IMR-90 (cell line): ENCODE measurements at regions not wholly inside any gene's neighbourhood (a gene's known extent, or its start where the extent isn't known, plus 50 kb on each side); places are given as distances from the start of the nearest gene placed in this dataset.

Experiments
- ATAC-seq: fragments of 200-7000 bp; cut with Tn5 transposase; 2 replicates; pipeline ENCODE4 v1.9.1; 2020; ENCODE audit warnings: low read depth, mild to moderate bottlenecking, moderate library complexity
- BruUV-seq: library from RNA; stranded (reverse); fragments of 400-500 nt; replicated peaks from 2 replicates; lab custom pipeline; 2021; lab: Mats Ljungman, UMichigan
- CTCF ChIA-PET: fragments of 300-600 bp; formaldehyde crosslinking; extraction: SDS; loops from one replicate; lab custom pipeline; 2021; ENCODE audit warnings: antibody characterized with exemption; lab: Yijun Ruan, JAX
- POLR2A ChIA-PET: fragments of 300-600 bp; sonication (Branson Sonifier 250); formaldehyde crosslinking; loops from one replicate; lab custom pipeline; 2022; ENCODE audit warnings: antibody characterized with exemption; ENCODE audit not compliant: unreplicated experiment; lab: Charles Lee
- DNase-seq: peaks from one replicate; pipeline ENCODE4 v3.0.0; 2013
- H2AFZ ChIP-seq: replicated peaks from 2 replicates; pipeline ENCODE3; 2013; ENCODE audit warnings: low read length, mild to moderate bottlenecking; ENCODE audit not compliant: poor library complexity
- H2AK5ac ChIP-seq: 2 replicates; pipeline ENCODE4 v1.6.1; 2013; ENCODE audit warnings: low read depth, low read length, inconsistent platforms
- H2AK9ac ChIP-seq: replicated peaks from 2 replicates; pipeline ENCODE3; 2013; ENCODE audit warnings: mild to moderate bottlenecking, low read depth, low read length, moderate library complexity; ENCODE audit not compliant: poor library complexity
- H2BK120ac ChIP-seq: 2 replicates; pipeline ENCODE4 v1.6.1; 2013; ENCODE audit warnings: low read depth, low read length, inconsistent platforms
- H2BK15ac ChIP-seq: 3 replicates; pipeline ENCODE4 v1.6.1; 2013; ENCODE audit warnings: low read depth, low read length, inconsistent platforms
- H2BK20ac ChIP-seq: 2 replicates; pipeline ENCODE4 v1.6.1; 2013; ENCODE audit warnings: low read depth, mild to moderate bottlenecking, inconsistent platforms, low read length, moderate library complexity
- H2BK5ac ChIP-seq: 2 replicates; pipeline ENCODE4 v1.6.1; 2013; ENCODE audit warnings: mild to moderate bottlenecking, low read depth, low read length, inconsistent platforms; ENCODE audit not compliant: poor library complexity, severe bottlenecking
- H3K14ac ChIP-seq: replicated peaks from 2 replicates; pipeline ENCODE4 v1.6.1; 2013; ENCODE audit warnings: low read depth, low read length, inconsistent platforms
- H3K18ac ChIP-seq: 2 replicates; pipeline ENCODE4 v1.6.1; 2013; ENCODE audit warnings: low read depth, low read length, control low read depth
- H3K23ac ChIP-seq: 2 replicates; pipeline ENCODE4 v1.6.1; 2013; ENCODE audit warnings: low read depth, low read length, inconsistent platforms
- H3K27ac ChIP-seq: 2 replicates; pipeline ENCODE4 v1.5.1; 2013; ENCODE audit warnings: mild to moderate bottlenecking, control low read depth, low read length; ENCODE audit not compliant: insufficient read depth
- H3K27me3 ChIP-seq: 2 replicates; pipeline ENCODE4 v1.6.1; 2013; ENCODE audit warnings: low read length; ENCODE audit not compliant: control insufficient read depth, insufficient read depth
- H3K36me3 ChIP-seq: 2 replicates; pipeline ENCODE4 v1.6.1; 2013; ENCODE audit warnings: low read length, mixed read lengths; ENCODE audit not compliant: control insufficient read depth, insufficient read depth
- H3K4ac ChIP-seq: 2 replicates; pipeline ENCODE4 v1.6.1; 2013; ENCODE audit warnings: low read depth, low read length, inconsistent platforms
- H3K4me1 ChIP-seq: 2 replicates; pipeline ENCODE4 v1.6.1; 2013; ENCODE audit warnings: low read length, mixed read lengths; ENCODE audit not compliant: control insufficient read depth, insufficient read depth
- H3K4me2 ChIP-seq: 2 replicates; pipeline ENCODE4 v1.6.1; 2013; ENCODE audit warnings: low read depth, mild to moderate bottlenecking, control low read depth, low read length, moderate library complexity
- H3K4me3 ChIP-seq: 2 replicates; pipeline ENCODE4 v1.5.1; 2013; ENCODE audit warnings: low read depth, mild to moderate bottlenecking, control low read depth, low read length, moderate library complexity; ENCODE audit not compliant: insufficient read depth
- H3K56ac ChIP-seq: 2 replicates; pipeline ENCODE4 v1.6.1; 2013; ENCODE audit warnings: low read length, inconsistent platforms; ENCODE audit not compliant: insufficient read depth; ENCODE audit errors: extremely low read depth
- H3K79me1 ChIP-seq, 2 experiments: 2 replicates each; pipeline ENCODE4 v1.6.1; 2013; ENCODE audit warnings: low read length in 2 of 2, inconsistent platforms in 1 of 2, low read depth in 1 of 2
- H3K9ac ChIP-seq: 2 replicates; pipeline ENCODE4 v1.6.1; 2013; ENCODE audit warnings: low read depth, low read length, control low read depth
- H3K9me1 ChIP-seq: 2 replicates; pipeline ENCODE4 v1.6.1; 2013; ENCODE audit warnings: low read length, inconsistent platforms; ENCODE audit not compliant: insufficient read depth
- H3K9me3 ChIP-seq: 2 replicates; pipeline ENCODE4 v1.6.1; 2013; ENCODE audit warnings: low read length; ENCODE audit not compliant: control insufficient read depth, insufficient read depth
- H4K20me1 ChIP-seq: 2 replicates; pipeline ENCODE4 v1.6.1; 2013; ENCODE audit warnings: low read length, inconsistent platforms; ENCODE audit not compliant: insufficient read depth
- H4K5ac ChIP-seq: 2 replicates; pipeline ENCODE4 v1.6.1; 2013; ENCODE audit warnings: mild to moderate bottlenecking, low read depth, low read length, control low read depth
- H4K8ac ChIP-seq, 2 experiments: 2 replicates each; pipeline ENCODE4 v1.6.1; 2013; ENCODE audit warnings: low read depth in 2 of 2, low read length in 2 of 2, control low read depth in 1 of 2, inconsistent platforms in 1 of 2
- H4K91ac ChIP-seq: 2 replicates; pipeline ENCODE4 v1.6.1; 2013; ENCODE audit warnings: low read depth, low read length, inconsistent platforms; ENCODE audit not compliant: insufficient read depth
- BHLHE40 ChIP-seq: fragments of 150-350 bp; IDR thresholded peaks from 2 replicates; pipeline ENCODE4 v1.6.1; 2016; ENCODE audit warnings: mild to moderate bottlenecking, low read depth, low read length
- CTCF ChIP-seq: conservative IDR thresholded peaks from 2 replicates; pipeline ENCODE4 v1.5.1; 2012; ENCODE audit warnings: mild to moderate bottlenecking, low read depth, low read length, improper control_type of control experiment
- ELK1 ChIP-seq: fragments of 150-350 bp; IDR thresholded peaks from 2 replicates; pipeline ENCODE4 v1.6.1; 2016; ENCODE audit warnings: low read depth, mild to moderate bottlenecking, low read length, moderate library complexity, borderline replicate concordance
- FOS ChIP-seq: fragments of 150-350 bp; IDR thresholded peaks from 2 replicates; pipeline ENCODE4 v1.6.1; 2016; ENCODE audit warnings: low read depth, low read length
- MAFK ChIP-seq: IDR thresholded peaks from 2 replicates; pipeline ENCODE4 v1.6.1; 2012; ENCODE audit warnings: low read depth, low read length, improper control_type of control experiment
- MAZ ChIP-seq: IDR thresholded peaks from 2 replicates; pipeline ENCODE4 v1.6.1; 2012; ENCODE audit warnings: low read depth, mild to moderate bottlenecking, low read length, improper control_type of control experiment, moderate library complexity, borderline replicate concordance
- MXI1 ChIP-seq: IDR thresholded peaks from 2 replicates; pipeline ENCODE4 v1.6.1; 2012; ENCODE audit warnings: low read depth, mild to moderate bottlenecking, low read length, moderate library complexity, borderline replicate concordance
- NFE2L2 ChIP-seq: fragments of 150-350 bp; IDR thresholded peaks from 2 replicates; pipeline ENCODE4 v1.6.1; 2016; ENCODE audit warnings: low read depth, mild to moderate bottlenecking, low read length
- POLR2A ChIP-seq: IDR thresholded peaks from 2 replicates; pipeline ENCODE4 v1.6.1; 2012; ENCODE audit warnings: mild to moderate bottlenecking, low read depth, low read length
- RCOR1 ChIP-seq: IDR thresholded peaks from 2 replicates; pipeline ENCODE4 v1.6.1; 2012; ENCODE audit warnings: mild to moderate bottlenecking, low read length, improper control_type of control experiment; ENCODE audit not compliant: insufficient replicate concordance
- SMC3 ChIP-seq: fragments of 150-350 bp; IDR thresholded peaks from 2 replicates; pipeline ENCODE4 v1.6.1; 2016; ENCODE audit warnings: low read depth, mild to moderate bottlenecking, antibody characterized with exemption, low read length, moderate library complexity
- USF2 ChIP-seq: fragments of 150-350 bp; IDR thresholded peaks from 2 replicates; pipeline ENCODE4 v1.6.1; 2017; ENCODE audit warnings: mild to moderate bottlenecking, antibody characterized with exemption, low read length, low read depth
- WGBS, 2 experiments: methylation state at CpG; one replicate each; pipeline versions ENCODE4 v1.1.5 to v1.1.7; 2013; ENCODE audit warnings: missing lambda C conversion rate in 2 of 2; ENCODE audit not compliant: insufficient read length in 1 of 2; ENCODE audit errors: extremely low coverage in 2 of 2; 5-methylcytosine and 5-hydroxymethylcytosine counted together
- dilution Hi-C: fragments of 300-500 bp; cut with HindIII; formaldehyde crosslinking; loops from one replicate; pipeline ENCODE4 v1.14.3; 2018; ENCODE audit warnings: low sequenced_read_pairs; ENCODE audit not compliant: unreplicated experiment
- in situ Hi-C: fragments of 300-500 bp; cut with MboI; formaldehyde crosslinking; loops from 3 replicates; pipeline ENCODE4 v1.14.3; 2019; ENCODE audit warnings: low sequenced_read_pairs, inconsistent platforms, mixed read lengths
- intact Hi-C: fragments of 100-400 bp; cut with micrococcal nuclease; formaldehyde crosslinking; loops from 2 replicates; pipeline ENCODE4 v1.10.0; 2022

GRCh38 chr1:13931226-13931625, 231.2 kb downstream of the PRDM2 start:
- no peak overlapping the region for H3K23ac ChIP-seq
- H3K27ac ChIP-seq, result no peak overlapping the region
- ChIA-PET CTCF (no interaction called here), POLR2A (no interaction called here)
- H4K8ac ChIP-seq, result no peak overlapping the region
- peaks cover 14% of the 10 kb centered on the region for H3K9me3 ChIP-seq
- H2BK20ac ChIP-seq, result no peak overlapping the region
- H2BK5ac ChIP-seq, result no peak overlapping the region
- H3K18ac ChIP-seq, result no peak overlapping the region
- DNase-seq (no peak), ATAC-seq (no peak)
- no peak overlapping the region for H3K4me2 ChIP-seq
- H2BK120ac ChIP-seq, result no peak overlapping the region
- no peak overlapping the region for H3K56ac ChIP-seq
- no TSS peak for BruUV-seq
- TF ChIP-seq CTCF (no peak), MAZ (no peak), POLR2A (no peak), USF2 (no peak), RCOR1 (no peak), BHLHE40 (no peak), FOS (no peak), SMC3 (no peak), ELK1 (no peak), MAFK (no peak), NFE2L2 (no peak), MXI1 (no peak)
- H3K9ac ChIP-seq, result no peak overlapping the region
- no peaks in the 10 kb centered on the region for H3K36me3 ChIP-seq
- H2BK15ac ChIP-seq, result no peak overlapping the region
- H4K5ac ChIP-seq, result no peak overlapping the region
- in situ Hi-C loops, result no loop called here
- H3K27me3 ChIP-seq, result no peaks in the 10 kb centered on the region
- WGBS, 2 experiments, result no CpG with 5 or more reads among the region's 3 CpGs
- no peak overlapping the region for H3K14ac ChIP-seq
- no peaks in the 10 kb centered on the region for H4K20me1 ChIP-seq
- no peaks in the 10 kb centered on the region for H3K9me1 ChIP-seq
- no peak overlapping the region for H2AK9ac ChIP-seq
- H3K4me3 ChIP-seq, result no peak overlapping the region
- H2AK5ac ChIP-seq, result no peak overlapping the region
- no peaks in the 10 kb centered on the region for H3K4me1 ChIP-seq
- no peak overlapping the region for H2AFZ ChIP-seq
- H3K4ac ChIP-seq, result no peak overlapping the region
- intact Hi-C loops, result no loop called here
- dilution Hi-C loops, result no loop called here
- H3K79me1 ChIP-seq, result no peaks in the 10 kb centered on the region
- H4K91ac ChIP-seq, result no peak overlapping the region
